ENCODE measurements at regions not wholly inside any gene's neighbourhood (a gene's known extent, or its start where the extent isn't known, plus 50 kb on each side); places are given as distances from the start of the nearest gene placed in this dataset.
"Not testable (repeated sequence)": the region's sequence is repeated elsewhere in the genome, so short reads cannot be mapped to it uniquely, and the experiment has no call there.

DNA sequence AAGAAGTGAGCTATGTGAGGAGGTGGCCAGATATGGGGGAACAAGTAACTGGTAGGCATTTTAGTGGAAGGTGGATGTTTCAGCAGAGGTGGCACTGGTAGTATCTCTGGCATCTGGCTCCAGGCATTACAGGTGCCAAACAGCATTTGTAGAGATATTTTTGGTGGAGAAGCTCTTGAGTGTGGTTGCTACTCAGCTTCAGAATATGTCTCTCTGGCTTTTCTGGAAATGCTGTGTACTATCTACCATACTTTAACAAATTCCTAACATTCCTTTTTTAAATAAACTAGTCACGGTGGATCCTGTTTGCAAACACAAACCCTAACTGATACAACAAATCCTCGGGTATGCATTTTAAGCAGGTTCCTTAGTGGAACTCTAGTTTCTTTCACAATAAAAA, 128.0 kb downstream of the BARX2 start:
- DNase-seq: no peak

GRCh38 chr11:129505266-129505665, 129.6 kb downstream of the BARX2 start:
- DNase-seq: no peak

- DNase-seq: no peak
Measured at GRCh38 chr11:129508163-129508562, 132.5 kb downstream of the BARX2 start.

DNA sequence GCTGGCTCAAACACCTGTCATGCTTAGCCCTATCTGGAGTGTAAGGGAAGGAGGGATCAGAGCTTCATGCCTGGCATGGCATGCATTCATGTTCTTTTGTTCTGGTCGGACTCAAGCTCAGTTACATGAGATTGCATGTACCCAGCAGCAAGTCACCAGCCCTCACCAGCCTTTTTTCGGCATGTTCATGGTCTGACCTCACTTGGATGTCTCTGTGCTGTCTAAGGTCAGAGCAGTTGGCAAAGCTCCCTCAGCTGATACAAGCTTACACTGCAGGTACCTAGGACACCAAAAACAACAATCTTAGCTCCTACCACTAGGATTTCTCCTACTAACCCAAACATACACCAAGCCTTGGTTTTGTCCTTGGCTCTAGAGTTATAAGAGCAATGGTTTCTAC, 152.6 kb downstream of the BARX2 start:
- DNase-seq: no peak

GRCh38 chr11:129530154-129530895, 154.7 kb downstream of the BARX2 start:
- DNase-seq: peak in 32 of 56 donors; percentile 1 to 73 (median 20)

GRCh38 chr11:129533395-129533794, 157.7 kb downstream of the BARX2 start:
- DNase-seq: no peak

DNA sequence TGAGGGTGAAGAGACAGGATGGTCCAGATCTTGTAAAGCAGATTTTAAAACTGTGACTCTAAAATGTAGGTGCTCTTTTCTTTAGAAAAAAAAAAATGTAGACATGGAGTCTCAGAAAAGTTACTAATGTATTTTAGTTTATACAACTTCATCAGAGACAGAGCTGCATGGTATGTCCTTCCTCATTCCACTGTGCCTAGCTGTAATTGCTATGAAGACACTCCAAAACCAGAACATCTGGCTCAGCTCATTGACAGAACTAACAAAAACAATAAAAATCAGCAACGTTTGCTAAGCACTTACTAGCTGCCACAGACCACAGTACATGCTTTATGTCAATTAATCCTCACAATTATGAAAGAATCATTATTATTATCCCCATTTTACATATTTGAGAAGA, 160.7 kb downstream of the BARX2 start:
- DNase-seq: no peak

GRCh38 chr11:129538323-129538722, 162.7 kb downstream of the BARX2 start:
- DNase-seq: no peak

DNA sequence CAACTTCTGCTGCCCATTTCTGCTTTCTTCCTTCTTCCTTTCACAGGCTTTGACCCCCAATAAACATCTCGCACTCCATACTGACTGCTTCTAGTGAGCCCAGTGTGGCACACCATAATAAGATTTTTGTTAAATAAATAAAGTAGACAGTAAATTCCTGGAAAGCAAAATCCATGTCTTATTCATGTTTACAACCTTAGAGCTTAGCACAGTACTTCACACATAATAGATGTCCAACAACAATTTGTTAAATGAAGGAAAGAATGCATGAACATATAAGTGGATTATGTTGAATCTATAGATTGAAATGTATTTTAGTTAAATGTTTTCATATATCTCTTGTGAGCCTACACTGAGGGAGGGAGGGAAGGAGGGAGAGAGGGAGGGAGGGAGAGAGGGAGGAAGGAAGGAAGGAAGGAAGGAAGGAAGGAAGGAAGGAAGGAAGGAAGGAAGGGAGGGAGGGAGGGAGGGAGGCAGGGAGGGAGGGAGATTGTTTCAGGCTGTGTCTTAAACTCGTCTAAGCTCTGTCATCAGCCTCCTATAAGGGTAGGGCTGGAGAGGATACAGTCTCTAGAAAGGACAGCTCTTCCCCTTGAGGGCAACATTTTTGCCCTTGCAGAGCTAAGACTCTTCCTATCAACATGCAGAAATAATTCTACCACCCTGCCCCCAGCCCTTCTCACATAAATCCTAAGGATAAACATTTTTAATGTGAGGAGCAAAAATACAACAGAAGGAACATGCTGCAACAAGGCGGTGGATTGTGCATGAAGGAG, 168.1 kb downstream of the BARX2 start:
- DNase-seq: no peak

DNA sequence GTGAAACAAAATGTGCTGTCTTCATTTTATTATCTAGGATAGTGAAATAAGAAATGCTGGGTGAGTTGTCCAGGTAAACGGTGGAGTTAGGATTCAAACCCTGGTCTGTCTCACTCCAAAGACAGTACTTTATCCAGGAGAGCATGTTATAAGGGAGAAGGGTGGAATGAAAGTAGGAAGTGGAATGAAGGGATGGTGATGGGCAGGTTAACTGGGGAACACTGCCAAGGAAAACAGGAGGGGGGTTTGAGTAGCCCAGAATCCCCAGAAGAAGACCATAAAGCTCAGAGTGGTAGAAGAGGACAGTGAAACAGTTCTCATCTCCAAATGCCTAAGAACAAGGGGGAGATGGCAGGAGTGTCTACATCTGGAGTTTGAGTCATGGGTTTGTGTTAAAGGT, 169.0 kb downstream of the BARX2 start:
- no peak for DNase-seq

- DNase-seq: no peak
Measured at GRCh38 chr11:129546266-129546665, 170.6 kb downstream of the BARX2 start.

DNA sequence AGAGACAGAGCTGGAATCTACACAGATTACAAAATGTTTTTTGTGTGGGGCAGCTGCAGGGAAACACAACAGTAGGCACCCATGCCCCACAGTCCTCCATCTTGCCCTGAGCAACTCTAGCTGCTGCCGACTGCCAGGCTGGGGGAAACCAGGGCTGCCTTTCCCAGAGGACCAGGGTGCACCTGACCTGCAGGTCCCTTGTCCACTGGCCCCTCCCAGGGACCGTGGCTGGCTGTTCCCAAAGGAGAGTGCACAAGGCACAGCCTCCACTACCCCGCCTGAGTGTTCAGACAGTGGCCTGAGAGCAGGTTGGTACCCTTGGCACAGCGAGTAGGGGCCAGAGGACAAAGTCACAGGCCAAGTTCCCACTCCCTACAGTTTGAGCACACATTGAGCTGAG, 181.8 kb downstream of the BARX2 start:
- DNase-seq: no peak

- DNase-seq: no peak
Measured at GRCh38 chr11:129569007-129569406, 193.4 kb downstream of the BARX2 start.

- DNase-seq: not testable (repeated sequence)
Measured at GRCh38 chr11:129572667-129573066, 197.0 kb downstream of the BARX2 start.

- no peak for DNase-seq
Measured at GRCh38 chr11:129573161-129573560, 197.5 kb downstream of the BARX2 start.

GRCh38 chr11:129574431-129574830, 198.8 kb downstream of the BARX2 start:
- no peak for DNase-seq

DNA sequence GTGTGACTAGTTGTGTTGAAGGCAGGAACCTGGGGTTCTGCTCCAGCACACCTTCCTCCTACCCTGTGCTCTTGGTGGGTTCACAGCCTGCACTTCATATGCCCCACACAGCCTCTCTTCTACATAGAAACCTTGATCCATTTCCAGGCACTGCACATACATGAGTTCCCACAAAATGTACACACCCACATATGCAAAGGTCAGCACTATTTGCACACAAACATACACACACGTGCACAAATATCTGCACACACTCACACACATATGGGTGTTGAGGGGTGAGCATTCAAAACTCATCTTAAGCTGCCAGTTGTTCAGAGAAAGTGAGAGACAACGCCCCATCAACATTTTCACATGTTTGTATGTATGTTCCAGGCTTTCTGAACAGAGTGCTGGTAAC, 201.0 kb downstream of the BARX2 start:
- DNase-seq: no peak

DNA sequence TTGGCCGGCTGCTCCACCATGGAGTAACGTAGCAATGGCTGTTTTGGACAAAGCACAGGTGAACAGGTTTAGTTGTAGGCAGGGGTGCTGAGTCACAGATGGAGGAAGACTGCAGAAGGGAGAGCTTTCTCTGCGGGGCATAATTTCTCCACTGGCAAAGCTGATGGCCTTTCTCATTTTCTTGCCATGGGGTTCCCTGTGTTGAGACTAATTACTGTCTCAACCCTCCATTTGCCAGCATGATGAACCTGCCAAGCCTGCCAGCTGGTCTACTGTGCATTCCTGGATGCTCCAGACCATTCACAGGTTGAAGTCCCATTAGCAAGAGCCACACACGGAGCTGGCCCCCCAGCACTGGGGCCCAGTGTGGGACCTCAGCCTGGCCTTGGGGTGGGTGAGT, 202.4 kb downstream of the BARX2 start:
- DNase-seq: no peak

GRCh38 chr11:129580278-129580677, 204.6 kb downstream of the BARX2 start:
- peak in 1 of 56 donors; percentile 3 for DNase-seq

- DNase-seq: no peak
Measured at GRCh38 chr11:129584316-129584715, 208.7 kb downstream of the BARX2 start.

DNA sequence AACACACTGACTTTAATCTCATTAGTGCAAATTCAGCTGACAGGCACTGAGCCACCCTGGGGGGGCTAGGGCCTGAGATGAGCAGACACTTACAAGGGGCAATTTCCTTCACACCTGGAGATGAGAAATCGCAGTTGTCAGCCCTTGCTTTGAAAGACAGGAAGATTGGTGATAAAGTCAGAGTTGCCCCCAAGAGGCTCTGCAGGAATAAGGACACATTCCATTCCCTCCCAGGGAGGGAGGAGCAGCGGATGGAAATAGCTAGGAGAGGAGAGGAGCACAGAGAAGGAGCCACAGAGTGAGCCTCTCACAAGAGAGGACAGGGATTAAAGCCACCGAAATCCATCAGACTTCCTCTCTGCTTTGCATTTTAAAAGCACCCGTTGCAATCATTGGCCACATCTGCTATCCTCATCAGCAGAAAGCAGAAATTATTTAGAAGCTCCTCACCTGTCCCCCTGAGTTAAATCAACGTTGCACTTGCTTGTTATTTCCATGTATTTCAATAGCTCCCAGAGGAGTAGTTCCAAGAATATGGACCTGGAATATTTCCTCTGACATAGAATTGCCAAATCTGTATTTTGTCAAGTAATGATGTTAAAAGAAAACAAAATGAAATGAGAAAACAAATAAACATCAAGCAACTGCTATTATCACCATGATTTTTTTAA, 213.7 kb downstream of the BARX2 start:
- no peak for DNase-seq

DNA sequence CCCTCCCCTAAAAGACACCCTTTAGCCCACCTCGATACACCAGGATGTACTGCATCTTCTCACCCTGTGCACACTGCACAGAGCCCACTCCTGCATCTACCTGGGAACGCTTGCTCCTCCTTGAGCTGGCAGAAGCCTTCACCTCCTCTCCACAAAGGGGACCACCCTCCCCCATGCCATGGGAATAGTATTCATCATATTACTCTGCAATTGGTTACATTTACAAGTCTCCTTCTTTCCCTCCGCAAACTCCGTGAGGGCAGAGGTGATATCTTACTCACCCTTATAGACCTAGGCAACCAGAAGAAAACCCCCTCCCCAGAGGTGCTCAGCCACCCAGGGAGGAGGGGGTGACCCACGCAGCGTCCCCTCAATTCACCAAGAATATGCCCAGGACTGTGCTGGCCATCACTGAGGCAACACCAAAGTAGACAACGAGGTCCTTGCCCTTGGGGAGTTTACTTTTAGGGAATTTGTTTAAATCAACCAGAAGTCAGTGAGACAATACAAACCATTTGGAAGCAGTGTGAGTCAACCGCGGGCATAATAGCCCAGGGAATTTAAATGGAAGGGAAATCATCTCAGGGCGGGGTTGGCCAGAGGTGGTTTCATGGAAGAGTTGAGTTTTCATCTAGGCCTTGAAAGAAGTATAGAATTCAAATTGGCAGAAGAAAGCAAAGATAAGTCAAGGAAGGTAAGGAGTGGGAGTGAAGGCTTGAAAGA, 214.5 kb downstream of the BARX2 start:
- no peak for DNase-seq
